ENCODE measurements at regions not wholly inside any gene's neighbourhood (a gene's known extent, or its start where the extent isn't known, plus 50 kb on each side); places are given as distances from the start of the nearest gene placed in this dataset.

DNA sequence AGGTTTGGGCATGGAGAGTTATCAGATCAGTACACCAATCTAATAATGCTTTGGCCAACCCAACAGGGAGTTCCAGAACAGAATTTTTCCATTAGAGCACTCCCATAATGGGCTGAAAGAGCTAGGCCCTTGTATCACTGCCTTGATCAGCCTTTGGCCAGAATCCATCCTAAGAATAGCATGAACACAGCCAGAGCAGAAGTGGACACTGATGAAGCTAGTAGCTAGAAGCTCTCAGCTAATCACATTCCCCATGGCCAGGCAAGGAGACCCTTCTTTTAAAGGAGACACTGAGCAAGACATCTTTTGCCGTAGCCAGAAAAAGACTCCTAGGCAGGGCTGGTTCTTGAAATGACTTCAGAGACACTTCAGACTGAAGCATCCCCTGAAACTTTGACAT lies 236.0 kb downstream of the RAD51AP2 start:
- TF ChIP-seq, protein P1, sequence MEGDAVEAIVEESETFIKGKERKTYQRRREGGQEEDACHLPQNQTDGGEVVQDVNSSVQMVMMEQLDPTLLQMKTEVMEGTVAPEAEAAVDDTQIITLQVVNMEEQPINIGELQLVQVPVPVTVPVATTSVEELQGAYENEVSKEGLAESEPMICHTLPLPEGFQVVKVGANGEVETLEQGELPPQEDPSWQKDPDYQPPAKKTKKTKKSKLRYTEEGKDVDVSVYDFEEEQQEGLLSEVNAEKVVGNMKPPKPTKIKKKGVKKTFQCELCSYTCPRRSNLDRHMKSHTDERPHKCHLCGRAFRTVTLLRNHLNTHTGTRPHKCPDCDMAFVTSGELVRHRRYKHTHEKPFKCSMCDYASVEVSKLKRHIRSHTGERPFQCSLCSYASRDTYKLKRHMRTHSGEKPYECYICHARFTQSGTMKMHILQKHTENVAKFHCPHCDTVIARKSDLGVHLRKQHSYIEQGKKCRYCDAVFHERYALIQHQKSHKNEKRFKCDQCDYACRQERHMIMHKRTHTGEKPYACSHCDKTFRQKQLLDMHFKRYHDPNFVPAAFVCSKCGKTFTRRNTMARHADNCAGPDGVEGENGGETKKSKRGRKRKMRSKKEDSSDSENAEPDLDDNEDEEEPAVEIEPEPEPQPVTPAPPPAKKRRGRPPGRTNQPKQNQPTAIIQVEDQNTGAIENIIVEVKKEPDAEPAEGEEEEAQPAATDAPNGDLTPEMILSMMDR (IDR thresholded peaks at IDR 0.05), result no peak
- no peak for TF ChIP-seq EZH2 (IDR thresholded peaks at IDR 0.05; ENCODE audit: borderline replicate concordance, insufficient read depth, low read depth, low read length, poor library complexity, severe bottlenecking)
